Endothelial cell (in vitro differentiated cells): ENCODE measurements at regions not wholly inside any gene's neighbourhood (a gene's known extent, or its start where the extent isn't known, plus 50 kb on each side); places are given as distances from the start of the nearest gene placed in this dataset.

ENCODE experiments used
- DNase-seq: peaks from one replicate; pipeline ENCODE4 v3.0.0; 2021; ENCODE audit warnings: low spot score
- H3K27ac Mint-ChIP-seq: one replicate; pipeline ENCODE4 v1.8.0; 2021; ENCODE audit warnings: mixed read lengths, inconsistent platforms; ENCODE audit not compliant: unreplicated experiment
- H3K27me3 Mint-ChIP-seq: one replicate; pipeline ENCODE4 v1.8.0; 2021; ENCODE audit warnings: mild to moderate bottlenecking, moderate library complexity, mixed read lengths, inconsistent platforms; ENCODE audit not compliant: unreplicated experiment
- H3K36me3 Mint-ChIP-seq: one replicate; pipeline ENCODE4 v1.8.0; 2021; ENCODE audit warnings: mild to moderate bottlenecking, low read depth, mixed read lengths, inconsistent platforms; ENCODE audit not compliant: unreplicated experiment
- H3K4me1 Mint-ChIP-seq: one replicate; pipeline ENCODE4 v1.8.0; 2021; ENCODE audit warnings: mild to moderate bottlenecking, mixed read lengths, inconsistent platforms; ENCODE audit not compliant: unreplicated experiment
- H3K4me3 Mint-ChIP-seq: one replicate; pipeline ENCODE4 v1.8.0; 2021; ENCODE audit warnings: mild to moderate bottlenecking, mixed read lengths, inconsistent platforms; ENCODE audit not compliant: unreplicated experiment
- H3K9me3 Mint-ChIP-seq: one replicate; pipeline ENCODE4 v1.8.0; 2021; ENCODE audit warnings: mixed read lengths, inconsistent platforms; ENCODE audit not compliant: unreplicated experiment
- CTCF ChIP-seq: fragments of 200-600 bp; sonication (generic); IDR thresholded peaks from one replicate; pipeline ENCODE4 v1.5.0; 2021; ENCODE audit warnings: antibody characterized with exemption; ENCODE audit not compliant: unreplicated experiment

- Mint-ChIP-seq H3K36me3 (no peaks in the 10 kb centered on the region), H3K4me3 (no peak overlapping the region), H3K27me3 (peaks cover 1% of the 10 kb centered on the region), H3K27ac (no peak overlapping the region), H3K4me1 (no peaks in the 10 kb centered on the region), H3K9me3 (no peaks in the 10 kb centered on the region)
- no peak for TF ChIP-seq CTCF
- no peak for DNase-seq
Observed at GRCh38 chr20:52444455-52444854, 252.9 kb upstream of the ZFP64 start.

GRCh38 chr20:52443874-52444273 lies 252.3 kb upstream of the ZFP64 start:
- Mint-ChIP-seq H3K27me3 (peaks cover 1% of the 10 kb centered on the region), H3K9me3 (no peaks in the 10 kb centered on the region), H3K27ac (no peak overlapping the region), H3K36me3 (no peaks in the 10 kb centered on the region), H3K4me1 (no peaks in the 10 kb centered on the region), H3K4me3 (no peak overlapping the region)
- no peak for TF ChIP-seq CTCF
- no peak for DNase-seq

GRCh38 chr20:52441710-52442109 lies 250.1 kb upstream of the ZFP64 start:
- Mint-ChIP-seq H3K27ac (no peak overlapping the region), H3K9me3 (no peaks in the 10 kb centered on the region), H3K4me3 (no peak overlapping the region), H3K27me3 (peaks cover 1% of the 10 kb centered on the region), H3K4me1 (no peaks in the 10 kb centered on the region), H3K36me3 (no peaks in the 10 kb centered on the region)
- DNase-seq, result no peak
- no peak for TF ChIP-seq CTCF

- DNase-seq, result no peak
- H3K4me1 Mint-ChIP-seq, result no peaks in the 10 kb centered on the region
Observed at GRCh38 chr20:52439375-52439774, 247.8 kb upstream of the ZFP64 start.

More at GRCh38 chr20:52439375-52439774, 247.8 kb upstream of the ZFP64 start:
- H3K36me3 Mint-ChIP-seq, result no peaks in the 10 kb centered on the region
- no peaks in the 10 kb centered on the region for H3K9me3 Mint-ChIP-seq
- H3K27ac Mint-ChIP-seq, result no peak overlapping the region
- H3K4me3 Mint-ChIP-seq, result no peak overlapping the region
- peaks cover 3% of the 10 kb centered on the region for H3K27me3 Mint-ChIP-seq
- no peak for TF ChIP-seq CTCF
